DMS53 treated with DMSO at 0.1 percent for 48 hours (cell line): ENCODE measurements at regions not wholly inside any gene's neighbourhood (a gene's known extent, or its start where the extent isn't known, plus 50 kb on each side); places are given as distances from the start of the nearest gene placed in this dataset.

Experiments
- DNase-seq: peaks from one replicate; lab custom pipeline; 2025; ENCODE audit not compliant: unreplicated experiment; lab: John Stamatoyannopoulos, UW

DNA sequence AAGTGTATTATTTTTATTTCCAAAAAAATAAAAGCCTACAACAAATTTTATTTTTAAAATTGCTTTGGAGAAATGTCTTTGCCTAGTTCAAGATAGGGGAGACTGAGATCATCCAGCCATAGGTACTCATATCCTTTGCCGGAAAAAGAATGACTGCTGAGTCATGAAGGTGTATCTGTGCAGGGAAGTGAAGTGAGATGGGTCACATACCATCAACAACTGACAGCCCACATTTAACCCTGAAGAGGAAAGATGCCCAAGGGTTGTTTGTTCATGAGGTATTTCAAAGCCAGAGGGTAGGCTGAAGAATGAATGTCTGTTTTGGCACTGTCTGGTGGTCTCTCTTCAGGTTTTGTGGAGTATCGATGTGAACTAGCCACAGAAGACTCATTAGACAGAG lies 106.7 kb upstream of the TTC29 start:
- peak; percentile 17 for DNase-seq

DNA sequence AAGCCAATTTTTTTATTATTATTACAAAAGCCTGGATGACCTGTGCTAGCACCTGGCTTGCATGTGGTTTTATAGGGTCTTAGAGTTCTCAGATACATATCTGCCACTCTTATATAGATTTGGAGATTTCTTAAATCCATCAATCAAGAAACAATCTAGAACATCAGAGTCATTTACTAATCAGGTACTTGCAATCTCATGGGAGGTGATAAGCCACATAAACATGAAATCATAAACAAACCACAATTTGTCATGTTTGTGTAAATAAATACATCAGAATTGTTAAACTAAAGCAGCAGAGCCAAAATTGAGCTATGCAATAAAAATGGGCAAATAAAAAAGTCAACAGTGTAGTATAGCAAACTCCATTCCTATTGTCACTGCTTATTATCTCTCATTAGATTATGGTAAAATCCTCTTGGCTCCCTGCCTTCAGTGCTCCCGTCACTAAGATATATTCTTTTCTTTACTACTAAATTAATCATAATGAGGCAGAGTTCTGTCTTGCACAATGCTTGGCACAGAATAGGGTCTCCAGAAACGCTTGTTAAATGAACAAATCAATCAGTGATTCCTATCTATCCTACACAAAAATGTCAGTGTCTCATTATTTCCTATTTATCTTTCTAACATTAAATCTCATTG lies 108.7 kb upstream of the TTC29 start:
- DNase-seq = no peak

- DNase-seq = no peak
Measured at GRCh38 chr4:147056940-147057610, 111.4 kb upstream of the TTC29 start.

- DNase-seq = no peak
Measured at GRCh38 chr4:147057611-147058190, 112.0 kb upstream of the TTC29 start.

DNA sequence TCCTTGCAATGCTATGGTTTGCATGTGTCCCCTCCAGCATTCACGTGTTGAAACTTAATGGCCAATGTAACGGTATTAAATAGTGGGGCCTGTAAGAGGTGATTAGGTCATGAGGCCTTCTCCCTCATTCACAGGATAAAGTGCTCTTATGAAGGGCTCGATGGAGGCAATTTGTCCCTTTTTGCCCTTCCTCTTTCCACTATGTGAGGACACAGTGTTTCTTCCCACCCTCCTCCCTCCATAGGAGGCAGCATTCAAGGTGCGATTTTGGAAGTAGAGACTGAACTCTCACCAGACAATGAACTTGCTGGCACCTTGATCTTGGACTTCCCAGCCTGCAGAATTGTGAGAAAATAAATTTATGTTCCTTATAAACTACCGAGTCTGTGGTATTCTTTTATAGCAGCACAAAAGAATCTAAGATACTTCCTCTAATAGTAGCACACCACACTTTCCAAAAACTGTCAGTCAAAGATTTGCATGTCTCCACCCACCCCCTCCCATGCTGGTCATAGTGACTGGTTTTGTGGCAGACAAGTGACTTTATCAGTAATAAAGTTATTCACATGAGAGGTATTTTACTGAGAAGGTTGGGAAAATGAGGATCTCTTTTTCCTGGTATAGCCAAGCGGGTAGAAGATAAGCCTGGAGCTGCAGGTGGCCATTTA lies 113.5 kb upstream of the TTC29 start:
- DNase-seq = no peak

- no peak for DNase-seq
Measured at GRCh38 chr4:147060151-147060931, 114.7 kb upstream of the TTC29 start.

GRCh38 chr4:147064856-147065255 lies 119.2 kb upstream of the TTC29 start:
- DNase-seq = no peak

DNA sequence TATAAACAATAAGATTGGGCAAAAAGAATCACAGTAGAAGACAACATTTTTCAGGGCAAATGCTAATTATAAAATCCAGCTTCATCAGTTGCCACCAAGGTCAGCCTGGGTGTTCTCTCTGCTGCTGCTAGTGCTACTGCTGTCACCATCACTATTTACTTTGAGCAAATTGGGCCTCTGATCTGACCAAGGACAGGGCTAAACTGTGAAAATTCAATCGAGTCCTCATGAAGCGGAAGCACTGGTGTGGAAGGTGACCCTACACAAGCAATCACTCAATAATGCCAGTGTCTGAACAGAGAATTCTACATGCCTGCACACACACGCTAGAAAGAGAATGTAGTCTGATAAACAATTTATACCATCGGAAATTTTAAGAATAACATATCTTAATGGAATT lies 122.9 kb upstream of the TTC29 start:
- DNase-seq = no peak

DNA sequence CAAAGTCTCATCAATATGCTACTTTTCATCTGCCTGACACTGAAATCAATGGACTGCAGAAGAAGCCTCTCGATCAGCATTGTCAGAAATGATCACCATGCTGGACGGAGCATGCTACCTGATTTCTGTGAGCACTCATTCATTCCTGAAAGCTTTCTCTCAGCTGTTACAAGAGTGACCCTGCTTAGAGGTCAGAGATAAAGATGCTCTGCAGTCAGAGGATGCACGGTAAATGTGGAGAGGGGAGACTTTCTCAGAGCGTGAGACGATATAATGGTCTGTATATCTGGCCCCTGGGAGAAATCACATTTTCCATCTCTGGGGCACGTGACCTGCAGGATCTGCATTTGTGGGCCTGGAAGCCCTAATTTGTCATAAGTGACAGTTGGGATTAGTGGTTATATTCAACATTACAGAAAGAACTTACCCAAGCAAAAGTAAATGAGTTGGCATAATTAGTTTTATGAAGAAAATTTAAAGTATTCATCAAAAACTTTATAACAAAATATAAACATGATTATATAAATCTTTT lies 125.6 kb upstream of the TTC29 start:
- DNase-seq = no peak

- no peak for DNase-seq
Measured at GRCh38 chr4:147076179-147076578, 130.5 kb upstream of the TTC29 start.

DNA sequence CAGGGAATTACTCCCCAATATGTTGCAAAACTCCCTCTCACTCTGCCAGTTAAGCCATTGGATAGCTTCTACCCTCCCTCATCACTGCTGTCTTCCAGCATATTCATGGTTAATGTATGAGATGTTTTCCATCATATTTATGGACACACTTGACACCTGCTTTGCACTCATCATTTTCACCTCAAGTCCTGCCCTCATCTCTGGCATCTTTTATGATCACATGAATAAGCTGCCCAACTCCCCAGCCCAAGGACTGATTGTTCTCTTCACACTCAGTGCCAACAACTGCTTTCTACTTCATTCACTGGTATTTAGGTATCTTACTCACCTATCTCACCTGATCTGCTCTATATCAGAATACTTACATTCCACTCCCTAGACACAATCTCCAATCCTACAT lies 131.1 kb upstream of the TTC29 start:
- DNase-seq = no peak

DNA sequence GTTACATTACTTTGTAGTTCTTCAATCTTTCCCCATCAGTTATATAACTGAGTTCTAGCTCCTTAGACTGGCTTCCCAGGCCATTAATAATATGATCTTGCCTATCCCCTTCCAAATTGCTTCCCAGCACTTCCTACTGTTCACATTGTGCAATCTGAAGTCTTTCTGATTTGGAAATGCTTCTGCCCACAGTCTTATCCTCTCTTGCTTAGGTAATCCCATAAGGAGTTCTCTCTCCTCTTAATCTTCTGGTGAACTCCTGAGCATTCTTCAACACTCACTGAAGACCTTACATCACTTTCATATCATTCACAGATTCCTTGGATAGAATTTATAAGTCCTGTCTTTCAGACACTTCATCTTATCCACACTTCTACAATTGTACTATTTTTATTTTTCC lies 132.7 kb upstream of the TTC29 start:
- DNase-seq = no peak

DNA sequence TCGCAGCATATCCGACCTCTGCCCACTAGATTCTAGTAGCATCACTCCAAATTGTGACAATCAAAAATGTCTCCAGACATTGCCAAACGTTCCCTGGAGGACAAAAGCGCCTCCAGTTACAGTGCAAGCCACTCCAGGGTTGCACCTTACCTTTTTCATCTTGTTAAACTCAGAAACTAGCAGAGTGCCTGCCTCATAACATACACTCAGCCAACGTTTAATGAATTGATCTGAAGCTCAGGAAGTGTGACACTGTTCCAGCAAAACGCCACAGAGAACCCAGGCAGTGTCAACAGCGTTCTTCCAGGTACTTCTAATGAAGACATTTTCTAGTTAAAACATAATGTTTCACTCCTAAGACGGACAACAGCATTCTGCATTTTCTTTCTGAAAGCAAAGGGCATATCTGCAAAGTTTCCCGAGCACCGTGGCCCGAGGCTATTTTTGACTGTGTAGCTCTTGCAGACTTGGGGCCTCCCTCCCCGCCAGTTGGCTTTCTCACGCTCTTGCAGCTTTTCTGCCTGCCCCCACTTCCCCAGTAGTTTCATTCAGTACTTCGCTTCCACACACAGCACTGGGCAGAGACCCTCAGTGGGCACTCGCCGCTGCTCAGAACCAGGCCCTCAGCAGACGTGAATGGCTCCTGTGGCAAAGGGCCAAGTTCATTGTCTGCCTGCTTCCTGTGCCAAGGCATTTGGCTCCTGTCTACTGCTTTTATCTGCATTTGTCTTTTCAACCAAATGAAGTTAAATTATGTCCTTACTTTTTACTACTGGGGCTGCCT lies 133.4 kb upstream of the TTC29 start:
- DNase-seq = no peak

DNA sequence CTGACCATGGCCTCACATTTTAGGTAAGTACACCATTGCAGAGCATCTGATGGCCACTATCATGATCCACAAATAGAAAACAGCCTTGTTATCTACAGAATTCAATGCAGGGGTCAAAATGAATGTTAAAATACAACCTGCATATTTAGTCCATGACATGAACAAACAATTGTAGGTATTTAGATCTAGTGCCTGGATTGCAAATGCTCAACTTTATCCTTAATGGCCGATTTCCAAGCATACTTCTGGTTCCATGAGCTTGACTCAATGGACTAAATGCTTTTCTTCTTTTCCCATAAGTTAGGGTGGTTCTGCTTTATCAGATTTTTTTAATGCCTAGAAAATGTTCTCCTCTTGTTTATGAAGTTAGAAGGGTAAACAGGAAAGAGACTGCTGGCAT lies 139.2 kb upstream of the TTC29 start:
- DNase-seq = no peak

DNA sequence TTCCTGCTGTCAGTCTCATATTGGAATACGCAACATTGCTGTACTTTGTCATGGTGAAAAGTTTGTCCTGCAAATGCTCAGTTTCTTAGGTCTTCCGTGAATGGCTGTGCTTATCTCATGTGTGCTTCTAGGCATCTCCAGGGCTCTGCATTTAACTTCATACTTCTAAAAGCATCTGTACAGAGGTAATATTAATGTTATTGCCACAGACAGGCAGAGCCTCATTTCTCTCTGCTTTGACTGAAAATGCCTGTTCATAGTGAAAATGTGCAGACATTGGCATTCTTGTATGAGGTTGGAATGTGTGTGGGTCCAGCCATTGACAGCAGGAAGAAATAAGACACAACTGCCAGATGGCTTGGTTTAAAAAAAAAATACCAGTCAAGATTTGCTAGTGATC lies 140.1 kb upstream of the TTC29 start:
- DNase-seq = no peak

- DNase-seq = no peak
Measured at GRCh38 chr4:147088146-147088545, 142.5 kb upstream of the TTC29 start.

DNA sequence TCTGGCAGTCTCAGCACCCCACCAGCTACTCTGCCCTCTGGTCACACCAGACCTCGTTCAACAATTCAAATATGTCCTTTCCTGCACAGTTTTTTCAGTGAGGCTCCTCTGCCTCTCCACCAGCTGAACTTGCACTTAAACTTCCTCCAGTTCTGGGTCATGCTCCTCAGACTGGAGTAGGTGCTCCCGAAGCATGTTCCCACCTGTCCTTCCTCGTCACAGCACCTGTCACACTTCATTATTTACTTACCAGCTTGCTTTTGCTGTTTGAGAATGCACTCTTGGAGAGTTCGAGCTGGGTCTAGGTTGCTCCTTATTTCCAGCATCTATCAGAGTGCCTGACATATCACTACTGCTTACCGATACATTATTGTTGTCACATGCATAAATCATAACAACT lies 144.8 kb upstream of the TTC29 start:
- peak; percentile 56 for DNase-seq

DNA sequence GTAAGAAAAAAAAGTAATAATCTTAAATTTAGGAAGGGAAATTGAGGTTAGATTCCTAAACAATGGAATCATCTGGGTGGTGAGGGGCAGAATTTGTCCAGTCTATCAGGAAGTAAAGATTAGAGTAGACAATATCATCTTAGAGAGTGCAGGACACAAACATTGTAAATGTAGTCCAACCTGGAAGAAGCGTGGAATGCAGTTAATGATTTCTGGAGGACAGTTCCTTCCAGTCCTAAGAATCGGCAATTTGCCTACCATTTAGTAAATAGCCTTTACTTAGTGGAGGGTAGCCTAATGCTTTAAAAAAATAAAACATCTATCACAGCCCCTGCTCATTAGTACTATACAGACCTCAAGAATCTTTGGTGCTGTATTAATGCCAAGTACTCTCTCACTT lies 147.5 kb upstream of the TTC29 start:
- DNase-seq = no peak

DNA sequence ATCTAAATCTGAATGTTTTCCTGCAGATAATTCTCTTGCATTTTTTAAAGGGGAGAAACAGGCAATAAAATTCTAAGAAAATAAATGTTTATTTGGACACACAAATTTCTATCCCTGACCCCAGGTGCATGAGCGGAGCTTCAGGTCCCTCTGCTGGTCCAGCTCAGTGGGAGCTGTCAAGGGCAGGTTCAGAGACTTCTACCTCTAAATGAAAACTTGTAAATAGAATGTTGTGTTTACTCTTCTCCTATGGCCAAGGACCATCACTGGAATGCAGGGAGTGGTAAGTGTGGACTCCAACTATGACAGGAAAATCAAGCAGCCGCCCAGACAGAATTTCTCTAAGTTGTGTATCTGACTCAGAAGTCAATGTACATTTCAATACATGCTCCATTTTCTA lies 148.6 kb upstream of the TTC29 start:
- DNase-seq = no peak
